ENCODE measurements at regions not wholly inside any gene's neighbourhood (a gene's known extent, or its start where the extent isn't known, plus 50 kb on each side); places are given as distances from the start of the nearest gene placed in this dataset.

GRCh38 chr5:87152886-87153285 lies 114.8 kb upstream of the RASA1 start:
- TF ChIP-seq CTCF (IDR thresholded peaks at IDR 0.05) (no peak), POLR2A (IDR thresholded peaks at IDR 0.05) (no peak), POLR2AphosphoS5 (IDR thresholded peaks at IDR 0.05) (no peak)

Data from breast epithelium (tissue), 3 donors.